GM18870 (cell line): ENCODE measurements at regions not wholly inside any gene's neighbourhood (a gene's known extent, or its start where the extent isn't known, plus 50 kb on each side); places are given as distances from the start of the nearest gene placed in this dataset.
"Not testable (repeated sequence)": the region's sequence is repeated elsewhere in the genome, so short reads cannot be mapped to it uniquely, and the experiment has no call there.

ENCODE experiments used
- ATAC-seq: cut with Tn5 transposase; IDR thresholded peaks from one replicate; pipeline ENCODE4 v1.9.1; 2021; ENCODE audit warnings: moderate library complexity; ENCODE audit not compliant: unreplicated experiment

DNA sequence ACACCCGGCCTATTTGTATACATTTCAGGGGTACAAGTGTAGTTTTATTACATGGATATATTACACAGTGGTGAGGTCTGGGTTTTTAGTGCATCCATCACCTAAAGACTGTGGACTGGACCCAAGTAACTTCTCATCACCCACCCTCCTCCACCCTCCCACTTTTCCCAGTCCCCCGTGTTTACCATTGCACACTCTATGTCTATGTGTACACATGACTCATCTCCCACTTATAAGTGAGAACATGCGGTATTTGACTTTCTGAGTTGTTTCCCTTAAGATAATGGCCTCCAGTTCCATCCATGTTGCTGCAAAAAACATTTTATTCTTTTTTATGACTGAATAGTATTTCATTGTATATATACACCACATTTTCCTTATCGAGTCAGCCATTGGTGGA is 98.9 kb upstream of the WAC start:
- no peak for ATAC-seq

DNA sequence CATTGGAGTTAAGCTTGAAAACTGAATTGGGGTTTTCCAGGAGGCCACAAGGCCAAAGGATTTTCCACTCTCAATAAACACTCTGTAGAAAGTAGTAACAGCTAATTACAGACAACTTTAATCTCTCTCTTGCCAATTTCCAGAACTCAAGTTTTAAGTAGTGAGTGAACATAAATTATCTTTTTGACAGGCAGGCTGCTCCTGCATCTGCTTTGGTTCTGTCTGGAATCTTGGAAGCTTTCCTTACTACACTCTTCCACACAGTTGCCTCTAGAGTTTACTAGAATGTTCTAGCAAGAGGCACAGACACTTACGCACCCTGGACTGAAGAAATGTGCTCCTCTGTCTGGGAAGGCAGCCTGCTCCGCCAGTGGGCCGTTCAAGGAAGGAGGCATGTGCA is 90.5 kb upstream of the WAC start:
- no peak for ATAC-seq

DNA sequence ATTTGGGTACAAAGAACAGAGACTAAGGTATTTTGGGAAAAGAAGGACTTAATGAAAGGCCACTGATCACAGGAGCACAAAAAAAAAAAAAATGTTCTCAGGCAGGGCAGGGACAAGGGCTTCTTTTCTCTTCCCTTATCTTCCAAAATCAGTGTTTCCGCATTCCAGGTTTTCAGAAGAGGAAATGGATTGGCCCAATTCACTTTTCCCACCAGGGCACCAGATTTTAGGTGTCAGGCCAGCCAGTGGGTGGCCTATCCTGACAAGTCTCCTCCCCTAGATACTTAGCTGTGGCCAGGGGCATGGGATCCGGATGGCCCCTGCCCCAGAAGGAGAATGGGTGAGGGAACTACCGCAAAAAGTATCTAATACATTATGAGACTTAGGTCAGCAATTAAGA is 88.9 kb upstream of the WAC start:
- ATAC-seq, result no peak

DNA sequence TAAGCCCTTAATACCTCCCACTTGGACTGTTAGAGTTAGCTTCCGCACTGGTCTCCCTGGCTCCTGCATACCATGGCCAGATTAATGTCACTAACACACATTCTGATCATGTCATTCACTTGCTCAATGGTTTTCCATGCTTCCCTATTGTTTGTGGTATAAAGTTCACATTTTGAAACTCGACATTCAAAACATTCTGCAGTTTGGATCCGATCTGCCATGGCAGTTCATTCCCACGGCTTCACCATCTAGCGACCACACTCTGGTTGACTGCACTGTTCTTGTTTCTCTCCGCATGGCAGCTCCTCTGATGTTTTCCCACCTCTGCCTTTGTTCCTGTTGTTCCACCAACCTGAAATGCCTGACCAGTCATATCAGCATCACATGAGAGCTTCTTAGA is 87.4 kb upstream of the WAC start:
- ATAC-seq, result no peak

DNA sequence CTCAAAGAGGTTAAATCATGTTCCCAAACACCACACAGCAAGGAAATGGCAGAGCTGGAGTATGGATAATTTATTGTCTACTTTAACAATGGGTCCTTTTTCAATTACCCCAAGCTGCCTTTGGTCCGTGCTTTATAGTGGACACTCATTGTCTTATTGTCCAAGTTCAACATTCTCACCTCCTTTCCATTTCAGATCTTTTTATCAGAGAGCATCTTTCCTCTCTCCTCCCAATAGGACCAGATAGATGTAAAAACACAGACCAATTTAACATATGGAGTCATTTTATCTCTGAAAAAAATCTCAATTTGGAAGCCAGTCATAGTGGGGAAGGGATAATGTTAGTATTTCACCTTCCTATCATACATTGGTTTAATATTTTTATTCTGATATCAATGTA is 83.5 kb upstream of the WAC start:
- no peak for ATAC-seq

DNA sequence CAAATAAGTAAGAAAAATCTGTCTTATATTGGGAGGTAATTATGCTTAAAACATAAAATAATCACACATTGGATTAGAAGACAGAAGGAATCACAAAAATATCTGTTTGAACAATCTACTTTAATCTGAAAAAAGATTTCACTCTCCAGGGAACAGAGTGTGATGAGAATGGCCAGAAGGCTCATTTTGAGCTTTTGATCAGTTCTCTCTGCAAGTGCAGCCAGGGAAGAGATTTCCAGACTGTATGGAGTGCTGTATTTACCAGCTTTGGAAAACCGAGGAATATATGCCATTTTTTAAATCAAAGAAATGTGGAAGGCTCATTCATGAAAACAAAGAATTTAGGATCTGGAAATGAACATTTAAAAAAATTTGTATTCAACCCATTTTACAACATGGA is 83.0 kb upstream of the WAC start:
- no peak for ATAC-seq

DNA sequence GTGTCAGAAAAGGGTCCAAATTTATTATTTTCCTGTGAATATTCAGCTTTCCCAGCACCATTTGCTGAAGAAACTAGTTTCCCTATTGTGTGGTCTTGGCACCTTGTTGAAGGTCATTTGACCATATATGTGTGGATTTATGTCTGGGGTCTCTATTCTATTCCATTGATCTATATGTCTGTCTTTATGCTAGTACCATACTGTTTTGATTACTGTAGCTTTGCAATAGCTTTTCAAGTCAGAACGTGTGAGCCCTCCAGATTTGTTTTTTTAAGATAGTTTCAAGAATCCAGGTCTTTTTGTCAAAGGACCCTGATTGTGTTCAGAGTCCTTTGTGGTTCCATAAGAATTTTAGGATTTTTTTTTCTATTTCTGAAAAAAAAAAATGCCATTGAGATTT is 79.0 kb upstream of the WAC start:
- ATAC-seq, result no peak

DNA sequence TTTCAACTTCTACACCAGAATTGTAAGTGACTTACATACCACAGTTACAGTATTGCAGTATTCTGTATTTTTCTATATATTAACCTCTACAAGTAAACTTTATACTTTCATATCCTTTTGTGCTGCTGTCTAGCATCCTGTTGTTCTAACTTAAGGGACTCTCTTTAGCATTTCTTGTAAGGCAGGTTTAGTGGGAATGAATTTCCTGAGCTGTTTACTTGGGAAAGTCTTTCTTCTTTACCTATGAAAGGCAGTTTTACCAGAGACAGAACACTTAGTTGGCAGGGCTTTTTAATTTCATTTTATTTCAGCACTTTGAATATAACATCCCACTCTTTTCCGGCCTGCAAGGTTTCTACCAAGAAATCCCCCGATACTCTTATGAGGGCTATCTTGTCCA is 75.8 kb upstream of the WAC start:
- ATAC-seq, result no peak

DNA sequence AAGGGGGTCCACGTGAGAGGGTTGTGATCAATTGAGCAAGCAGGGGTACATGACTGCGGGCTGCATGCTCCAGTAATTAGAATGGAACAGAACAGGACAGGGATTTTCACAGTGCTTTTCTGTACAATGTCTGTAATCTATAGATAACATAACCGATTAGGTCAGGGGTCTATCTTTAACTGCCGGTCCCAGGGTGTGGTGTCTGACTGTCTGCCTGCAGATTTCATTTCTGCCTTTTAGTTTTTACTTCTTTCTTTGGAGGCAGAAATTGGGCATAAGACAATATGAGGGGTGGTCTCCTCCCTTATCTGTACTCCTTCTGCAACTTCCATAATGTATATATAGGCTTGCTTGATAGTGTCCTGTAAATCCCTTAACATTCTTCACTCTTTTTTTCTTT is 75.0 kb upstream of the WAC start:
- ATAC-seq, result not testable (repeated sequence)

DNA sequence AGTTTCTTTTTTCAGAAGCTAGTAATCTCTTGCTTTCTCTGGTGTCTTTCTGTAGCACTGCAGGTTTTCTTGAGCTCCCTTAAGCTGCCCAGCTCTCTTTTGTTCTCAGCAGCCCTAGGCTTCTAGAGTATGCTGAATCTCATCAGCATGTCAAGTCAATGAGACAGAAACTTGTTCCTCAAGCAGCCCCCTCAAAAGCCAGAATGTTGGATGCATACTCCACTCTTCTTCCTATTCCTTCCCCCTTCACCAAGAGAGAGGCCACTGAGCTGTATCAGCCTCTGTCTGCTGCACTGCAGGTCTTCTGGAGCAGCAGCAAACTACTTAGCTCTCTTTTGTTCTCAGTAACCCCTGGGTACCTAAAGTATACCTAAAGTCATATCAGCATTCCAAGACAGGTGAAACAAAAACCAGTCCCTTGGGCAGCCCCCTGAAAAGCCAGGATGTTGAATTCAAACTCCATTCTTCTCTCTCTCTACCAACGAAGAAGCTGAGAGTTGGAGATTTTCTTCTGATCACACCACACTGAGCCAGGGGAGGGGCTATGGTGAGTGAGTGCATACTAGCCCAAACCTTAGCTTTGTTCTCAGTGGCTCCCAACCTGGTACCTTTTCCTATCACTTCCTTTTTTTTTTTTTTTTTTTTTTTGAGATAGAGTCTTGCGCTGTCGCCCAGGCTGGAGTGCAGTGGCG is 73.3 kb upstream of the WAC start:
- no peak for ATAC-seq

DNA sequence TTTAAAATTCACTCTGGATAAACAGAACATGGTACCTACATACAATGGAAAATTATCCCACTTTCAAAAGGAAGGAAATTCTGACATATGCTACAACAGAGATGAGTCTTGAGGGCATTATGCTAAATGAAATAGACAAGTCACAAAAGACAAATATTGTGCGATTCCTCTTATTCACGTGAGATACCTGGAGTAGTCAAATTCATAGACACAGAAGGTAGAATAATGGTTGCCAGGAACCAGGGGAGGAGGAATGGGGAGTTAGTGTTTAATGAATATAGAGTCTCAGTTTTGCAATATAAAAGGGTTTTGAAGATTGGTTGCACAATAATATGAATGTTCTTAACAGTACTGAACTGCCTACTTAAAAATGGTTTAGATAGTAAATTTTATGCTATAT is 69.8 kb upstream of the WAC start:
- ATAC-seq, result no peak

DNA sequence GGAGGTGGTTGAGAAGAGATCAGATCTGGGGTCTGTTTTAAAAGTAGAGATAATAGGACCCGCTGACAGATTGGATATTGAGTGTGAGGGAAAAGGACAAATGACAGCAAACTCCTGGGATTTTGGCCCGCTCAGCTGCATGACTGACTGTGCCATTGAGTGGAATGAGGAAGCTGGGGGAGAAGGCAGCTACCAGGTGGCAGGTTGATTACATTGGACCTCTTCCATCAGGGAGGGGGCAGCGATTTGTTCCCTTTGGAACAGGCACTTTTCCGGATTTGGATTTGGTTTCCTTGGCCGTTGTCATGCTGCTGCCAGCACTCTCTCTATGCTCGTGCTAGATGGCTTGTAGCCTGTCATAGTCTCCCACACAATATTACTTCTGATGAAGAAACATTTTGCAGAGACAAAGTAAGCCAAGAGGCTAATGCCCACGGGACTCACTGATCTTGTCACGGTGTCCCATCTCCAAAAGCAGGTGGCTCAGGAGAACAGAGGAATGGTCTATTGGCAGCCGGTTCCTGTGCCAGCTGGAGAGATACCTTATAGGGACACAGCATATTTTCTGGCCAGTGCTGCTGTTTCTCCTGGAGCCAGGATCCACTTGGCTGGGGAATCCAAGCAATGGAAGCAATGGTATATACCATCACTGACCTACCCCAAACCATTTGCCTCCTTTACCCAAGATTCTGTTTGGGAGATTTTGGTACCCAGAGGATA is 69.1 kb upstream of the WAC start:
- ATAC-seq, result no peak

DNA sequence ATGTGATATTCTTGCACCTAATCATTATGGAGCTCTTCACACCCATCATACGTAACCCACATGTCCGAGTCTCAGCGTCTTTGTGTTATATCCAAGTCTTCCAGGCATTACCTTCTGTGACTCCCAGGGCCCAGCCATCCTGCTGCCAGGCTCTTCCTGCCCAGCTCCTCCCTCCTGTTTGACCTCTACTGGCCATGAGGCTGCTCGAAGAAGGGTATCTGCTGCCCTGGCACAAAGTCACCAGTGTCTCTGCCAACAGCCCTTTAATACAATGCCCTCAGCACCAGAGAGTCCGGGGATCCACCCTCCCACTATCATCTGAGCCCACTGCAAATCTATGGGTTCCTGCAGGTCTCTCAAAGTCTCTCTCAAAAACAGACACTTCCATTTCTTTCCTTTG is 65.3 kb upstream of the WAC start:
- ATAC-seq, result no peak

DNA sequence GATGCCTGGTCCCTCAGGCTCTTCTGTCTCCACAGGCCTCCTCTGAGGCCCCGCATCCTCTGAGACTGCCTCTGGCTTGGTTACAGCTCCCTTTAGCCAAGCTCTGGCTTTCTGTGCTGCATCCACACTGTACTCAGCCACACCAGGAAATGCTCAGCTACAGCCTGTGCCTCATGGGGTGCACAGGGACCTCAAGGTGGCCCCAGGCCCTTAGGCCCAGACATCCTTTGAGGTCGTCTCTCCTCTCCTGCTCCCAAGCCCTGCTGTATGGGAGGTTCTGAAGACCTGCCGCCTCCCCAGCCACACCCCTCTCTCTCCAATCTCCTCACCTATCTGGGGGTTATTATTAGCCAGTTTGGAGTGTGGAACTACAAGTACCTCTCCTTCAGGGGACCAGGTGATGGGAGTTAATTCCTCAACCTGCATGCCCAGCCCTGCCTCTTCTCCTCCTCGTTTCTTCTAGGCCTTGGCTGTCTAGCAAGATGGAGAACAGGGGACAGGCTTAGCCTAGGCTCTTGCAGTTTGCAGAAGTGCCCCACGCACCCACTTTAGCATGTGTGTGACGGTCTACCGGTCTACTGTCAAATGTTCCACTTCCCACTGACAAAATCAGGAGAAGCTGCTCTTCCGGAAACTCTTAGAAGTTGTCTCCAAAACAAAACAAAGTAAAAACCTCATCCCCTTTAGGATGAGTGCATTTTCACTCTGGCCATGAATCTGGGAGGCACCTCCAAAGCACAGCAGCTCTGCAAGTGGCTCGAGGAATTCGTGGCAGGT is 64.0 kb upstream of the WAC start:
- no peak for ATAC-seq

DNA sequence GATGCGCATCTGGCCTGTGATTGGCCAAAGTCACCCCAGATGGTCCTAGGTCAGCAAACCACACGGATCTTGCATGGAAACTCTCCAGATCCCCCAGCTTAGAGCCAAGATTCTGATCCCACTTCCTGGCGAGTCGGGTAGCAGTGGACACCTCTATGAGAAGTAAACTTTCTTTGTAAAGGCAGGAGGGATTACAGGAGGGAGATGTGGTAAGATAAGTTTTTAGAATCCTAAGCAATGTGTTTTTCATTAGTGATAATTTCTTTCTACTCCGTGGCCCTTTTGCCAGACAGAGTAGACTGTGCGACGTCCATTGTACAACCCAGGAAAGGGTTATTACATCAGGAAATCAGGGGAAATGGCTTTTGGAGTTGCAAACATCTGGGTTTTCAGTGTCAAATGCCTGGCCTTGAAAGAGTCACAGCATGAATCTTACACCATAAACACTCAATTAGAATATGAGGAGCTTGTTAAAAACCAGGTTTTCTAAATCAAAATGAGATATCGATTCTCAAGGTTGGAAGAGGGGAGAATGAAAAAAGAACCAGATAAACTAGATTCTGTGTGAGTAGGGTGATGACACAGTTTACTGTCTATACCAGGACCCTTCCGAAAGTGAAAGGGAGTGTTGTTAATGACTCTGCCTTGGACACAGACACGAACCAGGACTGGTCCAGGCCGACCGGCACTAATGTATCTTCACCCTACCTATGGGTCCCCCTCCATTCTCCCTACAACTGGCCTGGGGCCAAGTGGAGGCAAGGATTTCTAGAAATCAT is 61.9 kb upstream of the WAC start:
- no peak for ATAC-seq

DNA sequence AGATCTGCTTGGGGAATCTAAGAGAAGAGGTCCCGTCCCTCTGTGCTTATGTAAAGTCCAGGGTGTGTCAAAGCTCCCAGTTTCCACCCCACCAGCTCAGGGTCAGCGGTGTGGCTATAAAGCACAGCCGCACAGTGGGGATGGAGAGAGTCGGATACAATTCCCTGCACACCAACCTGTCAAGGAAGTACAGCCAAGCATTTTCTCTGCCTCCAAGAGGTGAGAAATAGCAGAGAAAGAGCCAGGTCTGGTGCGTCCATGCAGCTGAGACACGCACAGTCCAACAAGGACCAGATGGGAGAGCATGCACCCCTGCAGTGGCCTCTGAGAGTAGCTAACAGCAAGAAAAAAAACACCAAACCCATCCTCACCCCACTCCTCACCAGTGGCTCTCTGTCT is 61.3 kb upstream of the WAC start:
- ATAC-seq, result no peak

DNA sequence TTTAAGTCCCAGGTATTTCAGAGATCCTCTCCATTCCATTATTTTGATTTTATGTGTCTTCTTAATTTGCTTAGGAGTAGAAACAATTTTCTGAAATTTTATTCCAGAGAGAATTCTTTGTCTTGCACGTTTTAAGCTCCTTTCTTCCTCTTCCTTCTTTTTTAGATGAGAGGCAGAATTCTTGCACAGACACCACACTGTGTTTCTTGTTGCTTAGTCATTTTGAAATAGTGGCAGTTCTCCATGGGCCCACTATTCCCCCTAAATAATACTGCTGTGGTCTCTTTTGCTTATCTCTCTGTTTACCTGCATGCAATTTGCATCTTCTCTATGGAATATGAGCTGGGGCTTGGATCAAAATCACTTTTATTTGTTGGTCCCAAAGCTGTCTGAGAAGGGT is 54.3 kb upstream of the WAC start:
- no peak for ATAC-seq

DNA sequence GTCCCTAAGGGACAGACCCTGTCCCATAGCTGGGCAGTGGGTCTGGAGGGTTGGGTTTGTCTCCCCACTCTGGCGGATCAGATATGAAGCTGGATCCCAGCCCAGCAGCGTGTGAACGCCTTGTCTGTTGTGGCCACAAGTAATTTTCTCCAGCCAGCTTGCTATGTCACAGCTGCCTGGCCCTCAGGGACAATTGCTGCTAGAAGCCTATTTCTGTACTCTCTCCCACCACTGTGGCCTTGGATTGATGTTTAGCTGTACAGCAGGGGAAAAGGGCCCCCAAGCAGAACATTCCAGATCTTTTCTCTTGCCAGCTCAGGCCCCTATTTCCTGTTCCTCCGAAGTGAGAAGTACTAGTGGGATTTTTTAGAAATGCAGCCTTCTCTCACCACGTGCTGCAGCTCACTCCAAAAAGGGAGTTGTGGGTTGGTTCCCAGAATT is 53.5 kb upstream of the WAC start:
- ATAC-seq, result no peak

DNA sequence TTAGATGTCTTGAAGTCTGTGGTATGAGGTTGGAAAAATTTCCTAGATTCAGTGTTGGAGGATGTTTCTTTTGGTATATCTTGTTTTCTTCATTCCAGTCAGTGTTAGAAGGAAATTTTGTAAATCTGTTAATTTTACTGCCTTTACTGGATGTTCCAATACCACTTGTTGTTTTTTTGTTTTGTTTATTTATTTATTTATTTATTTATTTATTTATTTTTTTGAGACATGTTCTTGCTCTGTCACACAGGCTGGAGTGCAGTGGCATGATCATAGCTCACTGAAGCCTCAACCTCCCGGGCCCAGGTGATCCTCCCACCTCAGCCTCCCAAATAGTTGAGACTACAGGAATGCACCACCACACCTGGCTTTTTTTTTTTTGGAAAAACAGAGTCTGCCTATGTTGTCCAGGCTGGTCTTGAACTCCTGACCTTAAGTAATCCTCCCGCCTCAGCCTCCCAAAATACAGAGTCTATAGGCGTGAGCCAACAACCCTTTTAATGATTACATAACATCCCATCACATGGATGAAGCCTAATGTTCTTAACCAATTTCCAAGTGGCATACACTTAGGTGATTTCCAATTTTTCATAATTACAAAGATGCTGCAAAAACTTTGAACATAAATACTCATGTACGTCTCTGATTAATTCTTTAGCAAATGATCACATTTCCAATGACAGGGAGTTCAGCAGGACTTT is 52.8 kb upstream of the WAC start:
- ATAC-seq, result no peak

DNA sequence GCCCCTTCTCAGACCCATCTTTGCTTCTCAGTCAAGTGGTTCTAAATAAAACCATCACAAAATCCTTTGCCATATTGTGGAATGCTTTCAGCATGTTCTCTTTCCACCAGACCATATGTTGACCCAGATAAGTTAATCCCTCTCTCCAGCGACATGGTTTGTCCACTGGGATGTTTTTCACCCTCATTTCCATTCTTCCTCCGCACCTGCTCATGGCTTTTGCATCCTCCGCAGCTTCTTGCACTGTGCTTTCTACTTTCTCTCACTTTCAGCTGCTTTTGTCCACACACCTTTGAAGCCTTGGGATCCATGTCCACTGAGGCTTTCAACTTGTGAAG is 52.3 kb upstream of the WAC start:
- no peak for ATAC-seq

DNA sequence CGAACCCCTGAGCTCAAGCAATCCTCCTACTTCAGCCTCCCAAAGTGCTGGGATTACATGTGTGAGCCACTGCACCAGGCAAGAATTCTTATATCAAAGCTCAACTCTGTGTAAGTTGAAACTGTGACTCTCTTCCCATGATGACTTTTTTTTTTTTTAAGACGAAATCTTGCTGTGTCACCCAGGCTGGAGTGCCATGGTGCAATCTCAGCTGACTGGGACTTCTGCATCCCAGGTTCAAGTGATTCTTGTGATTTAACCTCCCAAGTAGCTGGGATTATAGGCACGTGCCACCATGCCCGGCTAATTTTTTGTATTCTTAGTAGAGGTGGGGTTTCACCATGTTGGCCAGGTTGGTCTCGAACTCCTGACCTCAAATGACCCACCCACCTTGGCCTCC is 51.6 kb upstream of the WAC start:
- not testable (repeated sequence) for ATAC-seq
